Right atrium auricular region (tissue), 2 donors: ENCODE measurements at regions not wholly inside any gene's neighbourhood (a gene's known extent, or its start where the extent isn't known, plus 50 kb on each side); places are given as distances from the start of the nearest gene placed in this dataset.
"Not testable (repeated sequence)": the region's sequence is repeated elsewhere in the genome, so short reads cannot be mapped to it uniquely, and the experiment has no call there.

Experiments used
- DNase-seq: peaks from one replicate; pipeline ENCODE4 v3.0.0-alpha.2; 2019; ENCODE audit warnings: low spot score
- H3K27ac ChIP-seq, 2 donors: fragments of 200-600 bp; sonication (generic); 1 replicate in 1 of 2; 2 replicates in 1 of 2; pipeline ENCODE4 v1.5.1; 2016 to 2019
- H3K27me3 ChIP-seq, 2 donors: fragments of 200-600 bp; sonication (generic); one replicate each; pipeline versions ENCODE4 v1.5.1 to v1.6.0; 2017 to 2019
- H3K36me3 ChIP-seq: fragments of 200-600 bp; sonication (generic); one replicate; pipeline ENCODE4 v1.5.1; 2016
- H3K4me1 ChIP-seq, 2 donors: fragments of 200-600 bp; sonication (generic); one replicate each; pipeline versions ENCODE4 v1.5.1 to v1.6.0; 2017 to 2019
- H3K4me3 ChIP-seq, 2 donors: fragments of 200-600 bp; sonication (generic); 1 replicate in 1 of 2; 2 replicates in 1 of 2; pipeline ENCODE4 v1.5.1; 2017 to 2019; ENCODE audit warnings: mild to moderate bottlenecking in 1 of 2, moderate library complexity in 1 of 2
- H3K9me3 ChIP-seq, 2 donors: fragments of 200-600 bp; sonication (generic); one replicate each; pipeline ENCODE4 v1.5.1; 2019
- CTCF ChIP-seq, 2 donors: fragments of 200-600 bp; sonication (generic); IDR thresholded peaks; one replicate each; pipeline ENCODE4 v1.5.1; 2019; ENCODE audit warnings: antibody characterized with exemption in 2 of 2

GRCh38 chr19:28066988-28067387 is 1146.0 kb downstream of the UQCRFS1 start:
- no peaks in the 10 kb centered on the region for H3K9me3 ChIP-seq
- DNase-seq, result no peak
- H3K36me3 ChIP-seq, result no peaks in the 10 kb centered on the region
- no peaks in the 10 kb centered on the region for H3K4me1 ChIP-seq
- TF ChIP-seq CTCF (IDR thresholded peaks at IDR 0.05), result no peak
- H3K4me3 ChIP-seq, result no peak overlapping the region
- no peak overlapping the region for H3K27ac ChIP-seq
- no peaks in the 10 kb centered on the region for H3K27me3 ChIP-seq

- no peaks in the 10 kb centered on the region for H3K4me1 ChIP-seq
- TF ChIP-seq CTCF (IDR thresholded peaks at IDR 0.05), result no peak
- no peaks in the 10 kb centered on the region for H3K27me3 ChIP-seq
- H3K36me3 ChIP-seq, result no peaks in the 10 kb centered on the region
- H3K27ac ChIP-seq, result no peak overlapping the region
- no peaks in the 10 kb centered on the region for H3K9me3 ChIP-seq
- no peak for DNase-seq
- no peak overlapping the region for H3K4me3 ChIP-seq
Observed at GRCh38 chr19:28066161-28066560, 1146.8 kb downstream of the UQCRFS1 start.

- no peak for TF ChIP-seq CTCF (IDR thresholded peaks at IDR 0.05)
- Histone ChIP-seq H3K4me1 (no peaks in the 10 kb centered on the region), H3K9me3 (no peaks in the 10 kb centered on the region), H3K4me3 (no peak overlapping the region), H3K36me3 (no peaks in the 10 kb centered on the region), H3K27me3 (no peaks in the 10 kb centered on the region), H3K27ac (no peak overlapping the region)
- DNase-seq, result no peak
Observed at GRCh38 chr19:28065026-28065425, 1147.9 kb downstream of the UQCRFS1 start.

DNA sequence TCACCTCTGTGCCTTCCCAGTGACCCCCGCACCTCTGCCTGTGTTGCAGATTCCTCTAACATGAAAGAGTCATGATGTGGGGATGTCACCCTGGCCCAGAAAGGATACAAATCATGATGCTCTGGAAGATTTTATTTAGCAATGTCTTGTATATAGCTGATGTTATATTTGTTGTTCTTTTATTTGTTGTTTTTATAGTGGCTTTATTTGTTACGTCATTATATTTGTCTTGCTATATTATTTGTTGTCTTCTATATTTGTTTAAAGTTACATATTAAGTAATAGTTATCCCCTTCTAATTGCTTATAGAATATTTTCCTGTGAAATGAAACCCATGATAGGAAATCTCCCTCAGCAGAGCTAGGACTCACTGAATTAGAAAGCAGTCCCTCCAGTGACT is 1149.2 kb downstream of the UQCRFS1 start:
- Histone ChIP-seq H3K9me3 (no peaks in the 10 kb centered on the region), H3K27me3 (no peaks in the 10 kb centered on the region), H3K4me3 (no peak overlapping the region), H3K27ac (no peak overlapping the region), H3K36me3 (no peaks in the 10 kb centered on the region), H3K4me1 (no peaks in the 10 kb centered on the region)
- TF ChIP-seq CTCF (IDR thresholded peaks at IDR 0.05), result no peak
- DNase-seq, result peak; percentile 50

- TF ChIP-seq CTCF (IDR thresholded peaks at IDR 0.05), result no peak
- H3K36me3 ChIP-seq, result no peaks in the 10 kb centered on the region
- no peaks in the 10 kb centered on the region for H3K27me3 ChIP-seq
- H3K4me3 ChIP-seq, result no peak overlapping the region
- no peaks in the 10 kb centered on the region for H3K4me1 ChIP-seq
- no peaks in the 10 kb centered on the region for H3K9me3 ChIP-seq
- no peak overlapping the region for H3K27ac ChIP-seq
- no peak for DNase-seq
Observed at GRCh38 chr19:28061111-28061510, 1151.8 kb downstream of the UQCRFS1 start.

- not testable (repeated sequence) for H3K27me3 ChIP-seq, H3K36me3 ChIP-seq, H3K4me1 ChIP-seq, H3K4me3 ChIP-seq, H3K27ac ChIP-seq, DNase-seq, H3K9me3 ChIP-seq
Observed at GRCh38 chr19:28057026-28057425, 1155.9 kb downstream of the UQCRFS1 start.
